NCI-H1436 (cell line): ENCODE measurements at regions not wholly inside any gene's neighbourhood (a gene's known extent, or its start where the extent isn't known, plus 50 kb on each side); places are given as distances from the start of the nearest gene placed in this dataset.

Experiments
- DNase-seq: peaks from one replicate; lab custom pipeline; 2025; lab: John Stamatoyannopoulos, UW

DNA sequence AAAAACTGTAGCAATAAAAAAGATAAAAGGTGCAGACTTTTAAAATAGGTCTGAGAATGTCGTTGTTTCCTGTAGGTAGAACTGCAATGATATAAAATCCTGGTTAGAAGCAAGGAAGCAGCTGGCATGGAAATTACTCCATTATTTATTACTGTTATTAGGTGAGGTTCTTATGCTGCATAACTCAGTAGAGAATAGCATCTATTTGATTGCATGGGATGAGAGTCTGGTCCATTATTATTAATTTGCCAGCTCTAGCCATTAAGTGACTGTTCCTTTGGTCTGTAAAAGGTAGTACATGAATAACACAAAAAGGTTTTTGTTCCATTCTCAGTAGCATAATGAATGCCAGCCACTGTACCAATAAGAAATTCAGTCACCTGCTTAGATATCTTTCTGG, 358.6 kb downstream of the RBM43 start:
- no peak for DNase-seq

DNA sequence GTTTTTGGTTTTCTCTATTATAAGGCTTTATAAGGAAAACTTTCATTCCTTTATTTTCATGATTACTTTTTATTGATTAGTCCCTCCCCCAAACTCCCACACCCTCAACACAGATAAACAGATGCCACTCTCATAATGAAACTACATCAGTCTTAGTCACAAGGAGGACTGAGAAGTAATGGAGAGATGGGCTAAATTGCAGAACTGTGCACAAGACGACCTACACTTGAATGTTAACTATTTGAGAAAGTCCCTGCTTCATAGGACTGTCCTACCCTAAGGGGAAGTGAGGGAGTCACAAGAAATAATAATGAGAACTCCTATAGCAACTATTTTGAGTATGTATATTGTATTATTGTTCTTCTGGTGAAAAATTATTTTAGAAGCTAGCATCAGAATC, 360.8 kb downstream of the RBM43 start:
- no peak for DNase-seq

DNA sequence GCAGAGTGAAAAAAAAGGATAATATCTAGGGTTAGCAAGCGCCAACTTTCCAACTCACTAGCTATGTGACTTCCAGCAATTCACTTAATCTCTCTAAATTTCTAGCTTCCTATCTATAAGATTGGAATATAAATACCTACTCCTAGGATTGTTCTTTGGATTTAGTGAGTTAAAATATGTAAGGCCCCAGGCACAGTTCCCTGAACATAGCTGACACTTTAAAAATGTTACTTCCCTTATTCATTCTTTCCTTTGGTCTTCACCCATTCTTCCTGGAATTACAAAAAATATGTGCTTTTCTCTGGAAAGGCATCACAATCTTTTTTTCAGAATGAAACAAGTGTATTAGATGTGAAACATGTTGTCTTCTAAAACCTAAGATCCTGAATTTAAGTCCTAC, 365.7 kb downstream of the RBM43 start:
- DNase-seq, result no peak

DNA sequence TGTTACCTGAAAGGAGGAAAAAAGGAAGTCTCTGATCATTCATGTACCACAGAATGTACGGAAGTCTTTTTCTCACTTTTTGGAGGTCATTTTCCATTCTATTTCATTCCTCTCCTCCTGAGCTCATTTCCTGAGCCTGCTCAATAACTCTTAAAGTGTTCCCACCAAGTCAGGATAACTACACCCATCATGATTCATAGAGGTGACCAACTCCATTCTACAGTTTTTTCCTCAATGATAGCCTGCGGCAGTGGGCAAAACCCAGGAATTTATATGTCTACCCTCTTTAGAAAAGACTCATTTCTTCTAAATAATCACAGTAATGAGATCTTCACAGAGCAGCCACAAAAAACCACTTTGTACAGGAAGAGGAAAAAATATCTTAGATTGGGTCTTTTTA, 372.5 kb downstream of the RBM43 start:
- no peak for DNase-seq

DNA sequence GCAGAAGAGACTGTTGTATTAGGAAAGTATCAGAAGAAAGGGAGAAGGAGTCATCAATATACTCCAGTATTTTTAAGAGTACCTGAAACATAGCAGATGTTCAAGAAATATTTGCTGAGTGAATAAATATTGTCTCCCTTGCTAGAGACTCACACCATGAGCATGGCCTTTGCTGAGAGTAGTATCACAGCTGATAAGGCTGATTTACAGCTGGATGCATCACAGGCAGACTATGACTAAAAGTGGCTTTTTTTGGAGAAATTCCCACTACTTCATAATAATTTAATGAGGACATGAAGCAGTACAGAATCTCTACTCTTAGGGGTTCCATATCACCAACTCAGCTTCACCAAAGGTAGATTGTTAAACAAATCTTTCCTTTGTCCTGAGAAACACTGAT, 373.3 kb downstream of the RBM43 start:
- DNase-seq, result no peak

DNA sequence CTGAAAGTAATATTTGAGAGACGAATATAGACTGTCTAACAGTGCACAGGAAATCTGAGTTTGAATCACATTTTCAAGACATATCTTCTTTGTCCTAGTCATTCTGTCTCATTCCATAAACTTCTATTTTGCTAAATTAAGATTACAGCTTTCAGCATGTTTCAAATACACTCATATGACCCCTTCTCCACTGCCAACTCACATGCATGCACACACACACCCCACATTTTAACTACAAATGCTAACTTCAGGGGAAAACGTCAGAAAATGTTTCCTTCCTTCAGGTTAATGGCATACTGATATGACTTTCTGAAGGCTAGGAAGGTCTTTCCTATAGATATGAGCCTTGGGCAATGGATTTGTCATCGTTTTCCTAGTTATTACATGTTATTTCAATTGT, 373.7 kb downstream of the RBM43 start:
- no peak for DNase-seq

DNA sequence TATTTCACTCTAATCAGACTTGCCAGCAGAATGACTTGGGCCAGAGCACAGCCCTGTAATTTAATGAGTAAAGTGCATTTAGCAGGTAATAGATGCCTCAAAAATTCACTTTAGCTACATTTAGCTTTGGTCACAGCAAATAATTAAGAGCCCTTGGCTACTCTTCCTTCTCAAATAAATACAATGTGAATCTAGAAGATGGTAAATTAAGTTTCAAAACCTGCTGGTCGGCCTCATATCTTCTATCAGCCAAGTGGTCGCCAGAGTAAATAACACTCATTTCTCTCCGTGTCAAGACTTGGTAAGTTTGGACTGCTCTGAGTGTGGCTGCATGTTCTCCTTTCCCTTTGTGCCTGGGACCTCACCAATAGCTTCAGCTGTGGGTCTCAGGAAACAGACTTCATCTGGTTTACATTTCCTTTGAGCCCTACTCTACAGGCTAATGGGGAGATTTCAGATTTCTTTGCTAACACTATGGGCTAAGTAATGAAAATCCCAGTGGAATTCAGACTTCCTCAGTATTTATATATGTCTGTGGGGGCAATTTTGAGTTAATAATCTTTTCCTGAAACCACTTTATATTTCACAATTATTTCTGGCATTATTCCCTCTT, 375.8 kb downstream of the RBM43 start:
- DNase-seq, result no peak

DNA sequence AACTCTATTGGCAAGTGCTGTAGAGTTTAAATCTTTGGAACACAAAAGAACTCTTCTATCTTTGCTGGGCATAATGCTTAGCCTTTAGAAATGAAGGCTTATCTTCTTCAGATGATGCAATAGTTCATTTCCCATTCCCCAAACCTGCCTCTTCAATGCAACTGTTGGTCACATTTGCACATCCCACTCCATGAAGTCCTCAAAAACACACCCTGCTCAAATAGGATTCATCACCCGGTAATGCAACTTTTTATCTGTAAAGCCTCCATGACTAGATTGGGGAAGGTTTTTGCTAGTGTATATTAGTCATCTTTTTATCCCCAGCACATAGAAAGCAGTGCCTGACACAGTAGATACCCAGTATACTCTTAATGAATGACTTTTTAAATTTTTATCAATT, 376.4 kb downstream of the RBM43 start:
- no peak for DNase-seq

DNA sequence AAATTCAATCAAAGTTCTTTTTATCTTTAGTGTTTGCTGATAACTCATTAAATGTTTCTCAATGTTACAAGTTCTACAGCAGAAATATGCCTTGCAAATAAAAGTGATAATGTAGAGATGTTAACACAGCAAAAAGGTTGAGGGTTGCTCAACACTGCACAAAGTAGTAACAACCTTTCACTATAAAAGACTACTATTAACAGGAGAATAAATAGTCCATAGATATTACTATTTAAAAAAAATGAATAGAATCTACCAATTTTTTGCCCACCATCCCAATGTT, 378.1 kb downstream of the RBM43 start:
- DNase-seq, result no peak

DNA sequence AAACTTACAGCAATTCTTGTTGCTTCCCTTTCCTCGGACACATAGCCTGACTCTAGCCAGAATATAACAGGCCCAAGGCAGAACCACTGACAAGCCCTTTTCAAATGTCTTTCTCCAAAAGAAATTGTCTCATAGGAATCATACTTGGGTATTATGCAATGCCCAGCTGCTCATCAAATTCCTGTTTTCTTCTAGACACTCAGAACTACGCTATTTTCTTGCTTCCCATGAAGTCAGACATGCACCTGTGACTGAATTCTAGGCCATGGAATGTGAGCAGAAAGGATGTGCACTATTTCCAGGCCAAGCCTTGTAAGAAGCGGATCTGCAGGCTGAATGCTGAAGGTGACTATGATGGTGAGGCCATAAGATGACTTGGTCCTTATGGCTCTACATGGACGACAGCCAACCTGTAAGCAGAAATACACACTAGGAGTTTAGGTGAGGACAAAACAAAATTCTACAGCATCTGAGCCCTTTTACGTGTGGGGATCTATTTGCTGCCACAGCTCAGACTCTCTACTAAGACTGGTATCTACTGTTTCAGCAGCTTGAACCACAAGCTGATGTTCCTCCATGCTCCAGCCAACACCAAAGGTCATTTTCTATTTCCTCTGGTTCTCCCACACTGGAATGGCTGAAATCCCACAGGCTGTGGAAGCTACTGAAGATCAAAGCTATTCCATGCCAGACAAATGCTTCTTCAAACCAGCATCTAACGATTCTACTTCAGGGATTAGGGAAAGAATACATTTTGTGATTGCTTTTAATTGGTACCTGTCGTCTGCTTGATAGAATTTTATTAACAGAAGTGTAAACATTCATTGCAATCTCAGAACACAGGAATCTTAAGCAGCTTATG, 378.7 kb downstream of the RBM43 start:
- no peak for DNase-seq

DNA sequence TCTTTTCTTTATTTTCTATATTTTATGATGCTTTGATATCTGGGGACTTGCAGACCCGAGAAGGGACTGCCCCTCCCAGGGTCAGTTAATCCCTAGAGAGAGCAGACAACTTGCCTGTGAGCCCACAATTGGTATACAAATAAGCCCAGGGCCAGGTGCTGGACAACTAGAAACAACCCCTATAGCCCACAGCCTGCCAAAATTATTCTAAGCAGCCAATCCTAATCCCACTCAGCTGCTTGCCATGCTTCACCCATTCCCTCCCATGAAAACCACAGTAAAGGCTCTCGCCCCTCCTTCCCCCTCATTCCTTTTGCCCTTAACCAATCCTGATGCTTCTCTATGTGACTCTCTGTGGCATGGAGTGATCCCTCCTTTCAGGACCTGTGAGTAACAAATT, 380.7 kb downstream of the RBM43 start:
- no peak for DNase-seq

DNA sequence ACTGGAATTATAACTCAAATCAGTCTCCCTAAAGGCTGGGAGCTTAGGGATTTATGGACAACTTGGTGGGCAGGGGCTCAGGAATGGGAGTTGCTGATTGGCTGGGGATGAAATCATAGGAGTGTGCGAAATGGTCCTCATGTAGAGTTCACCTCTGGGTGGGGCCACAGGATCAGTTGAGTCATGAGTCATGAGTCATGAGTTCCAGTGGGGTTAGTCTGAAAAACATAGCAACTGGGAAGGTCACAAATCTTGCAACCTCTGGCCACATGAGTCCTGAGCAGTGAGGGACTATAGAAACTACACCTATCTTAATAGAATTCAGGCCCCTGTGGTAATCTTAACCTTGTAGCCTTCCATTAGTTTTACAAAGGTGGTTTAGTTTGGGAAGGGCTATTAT, 383.3 kb downstream of the RBM43 start:
- no peak for DNase-seq

DNA sequence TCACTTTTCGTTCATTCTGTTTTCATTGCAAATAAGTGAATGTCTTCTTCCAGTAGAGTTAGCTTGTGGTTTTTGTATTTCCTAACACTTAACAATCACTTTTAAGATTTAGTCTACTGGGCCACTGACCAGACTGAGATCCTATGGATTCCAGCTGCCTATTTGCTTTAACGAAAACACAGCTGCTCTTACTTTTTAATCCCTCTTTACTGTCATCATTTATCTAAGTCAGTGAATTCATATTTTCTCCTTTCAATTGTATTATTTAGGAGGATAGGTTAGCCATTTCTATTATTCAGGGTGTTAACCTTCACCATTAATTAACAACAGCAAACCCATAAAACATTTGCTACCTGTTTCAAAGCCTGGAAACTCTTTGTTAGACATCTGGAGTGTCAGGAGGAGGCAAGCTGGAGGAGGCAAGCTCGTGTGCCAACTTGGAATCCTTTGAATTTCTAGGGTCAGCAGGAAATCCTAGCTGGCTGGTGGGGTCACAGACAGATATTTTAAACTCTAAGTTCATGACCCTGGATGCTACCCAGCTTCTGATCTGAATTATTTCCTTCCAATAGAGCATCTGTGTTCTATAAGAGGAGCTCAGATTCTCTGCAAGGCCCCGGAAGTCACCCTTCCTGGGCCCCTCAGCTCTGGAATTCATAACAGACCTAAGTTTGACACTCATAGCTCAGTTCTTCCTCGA, 385.3 kb downstream of the RBM43 start:
- DNase-seq, result no peak

DNA sequence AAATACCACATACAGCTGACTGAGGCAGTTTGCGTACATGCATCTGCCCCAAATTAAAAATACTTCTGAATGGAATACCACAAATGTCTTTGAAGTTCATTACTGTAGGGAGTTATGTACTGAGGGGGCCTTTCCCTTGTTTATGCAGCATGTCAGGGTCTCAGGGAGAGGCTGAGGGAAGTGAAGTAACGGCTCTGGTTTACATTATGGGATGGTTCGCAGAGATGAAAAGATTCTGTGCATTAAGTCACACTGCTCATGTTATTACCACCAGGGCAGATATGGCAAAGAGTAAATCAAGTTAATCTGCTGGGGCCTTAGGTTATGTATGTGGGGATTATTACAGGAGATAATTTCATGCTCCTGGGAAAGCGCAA, 385.9 kb upstream of the RND3 start:
- DNase-seq, result no peak

DNA sequence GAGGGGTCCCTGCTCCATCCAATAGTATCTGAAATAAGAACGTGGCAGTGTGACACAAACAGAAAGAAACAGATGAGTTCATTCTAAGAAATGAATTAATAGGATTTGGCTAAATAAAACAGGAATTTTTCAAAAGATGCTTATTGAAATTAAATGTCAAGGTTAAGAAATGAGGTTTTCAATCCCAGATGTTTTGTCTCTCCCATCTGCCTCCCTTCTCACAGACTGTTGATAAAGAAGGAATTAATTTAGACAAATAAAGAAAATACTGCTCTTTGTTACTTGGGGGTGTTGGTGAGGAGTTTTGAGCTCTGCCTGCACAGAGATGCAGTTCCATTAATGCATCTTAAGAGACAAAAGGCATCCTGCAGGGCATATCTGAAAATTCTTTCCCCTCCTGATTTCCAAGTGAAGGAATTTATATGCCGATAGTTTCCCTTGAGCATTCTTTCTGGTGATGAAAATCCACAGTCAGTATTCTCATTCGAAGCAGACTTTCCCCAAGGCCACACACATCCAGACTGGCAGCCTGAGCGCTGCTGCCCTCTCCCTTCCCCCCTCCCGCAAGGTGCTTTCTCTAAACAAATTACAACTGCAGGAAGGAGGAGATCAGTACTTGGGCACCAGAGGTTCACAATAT, 385.4 kb upstream of the RND3 start:
- no peak for DNase-seq

DNA sequence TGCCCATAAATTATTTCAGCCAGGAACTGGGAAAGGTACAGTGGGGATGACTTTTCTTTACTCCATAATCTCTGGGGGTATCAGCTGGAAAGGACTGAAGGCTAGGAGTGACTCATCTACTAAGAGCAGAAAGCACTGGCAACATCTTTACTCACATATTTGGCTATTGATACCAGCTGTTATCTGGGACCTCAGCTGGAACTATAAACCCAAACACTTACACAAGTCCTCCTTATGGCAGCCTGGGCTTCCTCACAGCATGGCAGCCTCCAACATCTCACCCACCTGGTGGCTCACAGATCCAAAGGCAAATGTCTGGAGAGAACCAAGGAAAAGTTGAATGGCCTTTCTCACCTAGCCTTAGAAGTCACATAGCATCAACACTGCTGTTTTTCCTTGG, 379.0 kb upstream of the RND3 start:
- DNase-seq, result no peak

DNA sequence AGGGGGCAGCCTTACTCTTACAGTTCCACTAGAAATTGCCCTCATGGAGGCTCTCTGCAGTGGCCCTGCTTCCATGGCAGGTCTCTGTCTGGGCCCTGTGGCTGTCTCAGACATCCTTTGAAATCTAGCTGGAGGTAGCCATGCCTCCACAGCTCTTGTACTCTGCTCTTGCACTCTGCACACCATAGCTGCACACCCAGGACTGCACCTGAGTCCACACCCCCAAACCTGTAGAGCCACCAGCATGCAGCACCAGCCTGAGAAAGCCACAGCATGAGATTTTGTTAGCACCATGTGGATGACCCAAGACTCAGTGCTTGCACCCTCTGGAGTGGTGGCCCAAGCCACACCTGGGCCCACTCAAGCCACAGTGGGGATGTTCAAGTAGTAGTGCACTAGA, 376.2 kb upstream of the RND3 start:
- no peak for DNase-seq

DNA sequence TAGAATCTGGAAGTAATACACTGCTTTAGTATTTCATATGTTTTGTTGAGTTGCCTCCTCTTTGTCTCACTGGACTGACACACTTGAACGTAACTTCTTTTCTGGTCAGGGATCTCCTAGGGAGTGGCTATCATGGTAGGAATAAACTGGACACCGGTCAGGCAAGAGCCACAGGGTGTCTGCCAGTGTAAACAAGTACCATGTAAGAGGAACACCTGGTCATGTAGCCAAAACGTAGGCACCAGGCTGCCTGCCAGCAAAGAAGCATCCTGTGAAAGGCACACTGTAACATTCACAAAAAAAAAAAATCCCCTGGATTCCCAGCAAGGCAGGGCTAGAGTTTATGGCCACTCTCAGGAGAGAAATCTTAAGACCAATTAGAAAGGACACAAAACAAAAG, 372.8 kb upstream of the RND3 start:
- DNase-seq, result no peak

DNA sequence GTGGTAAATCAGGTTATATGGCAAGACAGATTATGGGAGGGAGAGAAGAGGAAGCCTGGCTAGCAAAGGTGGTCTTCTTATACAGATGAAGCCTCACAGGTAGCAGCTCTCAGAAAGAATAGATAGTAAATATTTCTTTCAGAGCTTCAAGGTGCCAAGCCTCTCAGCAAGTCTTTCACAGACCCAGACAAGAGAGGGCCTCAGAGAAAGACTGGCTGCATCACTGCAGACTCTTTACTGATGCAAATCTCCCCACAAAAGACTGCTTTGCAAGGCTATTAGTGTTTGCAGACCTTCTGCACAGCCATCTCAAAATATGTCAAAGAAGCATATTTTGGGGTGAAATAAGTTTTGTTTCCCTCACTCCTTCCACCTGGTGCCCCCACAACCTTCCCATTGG, 372.4 kb upstream of the RND3 start:
- no peak for DNase-seq

DNA sequence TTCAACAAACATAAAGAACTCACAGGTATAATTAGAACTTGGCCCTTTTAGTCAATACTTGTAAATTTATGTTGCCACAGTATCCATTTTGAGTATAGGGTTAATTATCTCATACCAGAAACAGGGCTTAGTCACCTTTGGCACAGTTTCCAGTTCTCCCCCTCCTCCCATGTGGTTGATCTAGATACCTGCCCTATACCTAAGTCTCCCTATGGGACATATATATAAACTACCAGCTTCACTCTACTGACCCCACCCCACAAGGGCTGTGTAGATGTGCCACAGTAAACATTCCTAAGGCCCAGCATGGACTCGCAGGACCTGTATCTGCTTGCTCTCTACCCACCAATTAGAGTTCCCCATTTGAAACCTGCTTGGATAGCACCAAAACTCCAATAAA, 371.7 kb upstream of the RND3 start:
- no peak for DNase-seq

DNA sequence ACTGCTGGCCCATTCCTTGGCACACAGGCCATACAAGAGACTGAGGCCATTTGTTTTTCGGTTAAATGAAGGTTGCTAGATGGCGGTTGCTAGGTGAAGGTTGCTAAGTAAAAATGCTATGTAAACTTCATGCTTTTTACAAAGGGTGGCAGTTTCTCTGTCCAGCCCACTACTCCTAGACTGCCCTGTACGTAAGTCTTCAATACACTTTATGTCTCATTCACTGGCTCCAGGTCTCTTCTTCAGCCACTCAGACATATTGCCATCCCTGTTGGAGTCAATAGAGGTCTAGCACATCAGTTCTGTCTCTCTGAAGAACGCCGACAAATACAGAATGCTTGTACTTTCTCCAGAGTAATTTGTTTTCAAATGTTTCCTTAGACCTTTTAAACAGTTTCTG, 370.9 kb upstream of the RND3 start:
- DNase-seq, result no peak

DNA sequence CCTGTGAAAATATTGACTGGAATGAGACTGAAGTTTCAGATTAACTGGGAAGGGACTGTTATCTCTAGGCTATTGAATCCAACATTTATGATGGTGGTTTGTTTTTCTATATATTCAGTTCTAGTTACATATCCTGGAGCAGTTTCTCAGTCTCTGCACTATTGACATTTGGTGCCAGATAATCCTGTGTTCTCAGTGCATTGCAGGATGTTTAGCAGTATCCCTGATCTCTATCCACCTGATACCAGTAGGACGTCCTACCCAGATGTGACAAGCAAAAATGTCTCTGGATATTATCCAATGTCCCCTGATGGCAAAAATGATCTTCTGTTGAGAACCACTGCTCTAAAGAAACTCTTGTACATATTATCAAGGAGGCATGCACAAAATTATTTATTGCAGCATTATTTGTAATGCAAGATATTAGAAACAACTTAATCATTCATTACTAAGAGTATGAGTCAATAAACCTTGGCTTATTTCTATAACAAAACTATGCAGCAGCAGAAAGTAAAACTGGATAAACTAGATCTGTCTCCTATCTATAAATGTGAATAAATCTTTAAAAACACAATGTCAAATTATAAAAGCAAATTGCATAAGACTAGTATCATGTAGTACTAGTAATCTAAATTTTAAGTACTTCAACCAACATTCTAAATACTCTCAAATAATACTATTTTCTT, 369.3 kb upstream of the RND3 start:
- DNase-seq, result no peak

DNA sequence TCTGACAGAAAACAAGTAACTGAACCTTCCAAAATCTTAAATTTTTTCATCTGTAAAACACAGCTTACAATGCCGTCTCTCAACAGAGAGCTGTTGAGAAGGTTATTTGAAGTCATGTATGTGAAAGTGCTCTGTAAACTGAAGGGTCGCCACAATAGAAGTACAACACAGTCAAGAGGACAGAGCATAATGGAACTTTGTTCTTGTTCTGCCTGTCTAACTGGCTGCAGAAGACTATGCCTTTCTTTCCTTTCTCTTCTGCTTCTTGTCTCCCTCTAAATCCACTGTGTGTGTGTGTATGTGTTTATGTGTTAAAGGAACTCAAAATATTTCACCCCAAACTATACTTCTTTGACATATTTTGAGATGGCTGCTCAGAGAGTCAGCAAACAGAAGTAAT, 365.8 kb upstream of the RND3 start:
- no peak for DNase-seq
